DND-41 (cell line): ENCODE measurements at regions not wholly inside any gene's neighbourhood (a gene's known extent, or its start where the extent isn't known, plus 50 kb on each side); places are given as distances from the start of the nearest gene placed in this dataset.

Experiments
- ATAC-seq: fragments of 200-7000 bp; cut with Tn5 transposase; 3 replicates; pipeline ENCODE4 v1.9.1; 2021; ENCODE audit warnings: low read depth; ENCODE audit not compliant: insufficient read depth
- DNase-seq: peaks from one replicate; pipeline ENCODE4 v3.0.0-alpha.2; 2020
- H2AFZ ChIP-seq: 2 replicates; pipeline ENCODE4 v1.6.0; 2012; ENCODE audit warnings: low read depth, low read length
- H3K27ac ChIP-seq: 2 replicates; pipeline ENCODE4 v1.5.1; 2012; ENCODE audit warnings: low read length, inconsistent platforms
- H3K27me3 ChIP-seq: fragments of 200-600 bp; sonication (generic); 2 replicates; pipeline ENCODE4 v1.6.0; 2012; ENCODE audit warnings: low read length, mild to moderate bottlenecking, inconsistent platforms; ENCODE audit not compliant: insufficient read depth, poor library complexity
- H3K36me3 ChIP-seq: 2 replicates; pipeline ENCODE4 v1.5.1; 2012; ENCODE audit warnings: low read length, inconsistent platforms; ENCODE audit not compliant: insufficient read depth
- H3K4me1 ChIP-seq: 2 replicates; pipeline ENCODE4 v1.5.1; 2012; ENCODE audit warnings: mild to moderate bottlenecking, low read length; ENCODE audit not compliant: insufficient read depth
- H3K4me2 ChIP-seq: 2 replicates; pipeline ENCODE4 v1.6.0; 2012; ENCODE audit warnings: mild to moderate bottlenecking, moderate library complexity, low read length, inconsistent platforms; ENCODE audit not compliant: insufficient read depth
- H3K4me3 ChIP-seq, 2 experiments: fragments of 200-600 bp in 1 of 2; shearing (Covaris generic) in 1 of 2; 2 replicates each; pipeline ENCODE4 v1.5.1; 2012 to 2016; ENCODE audit warnings: inconsistent platforms in 2 of 2, low read length in 2 of 2, mild to moderate bottlenecking in 2 of 2, low read depth in 1 of 2, moderate library complexity in 1 of 2
- H3K79me2 ChIP-seq: 2 replicates; pipeline ENCODE4 v1.6.0; 2012; ENCODE audit warnings: low read length, inconsistent platforms; ENCODE audit not compliant: insufficient read depth
- H3K9ac ChIP-seq: 2 replicates; pipeline ENCODE4 v1.6.0; 2012; ENCODE audit warnings: low read depth, mild to moderate bottlenecking, inconsistent platforms, low read length, moderate library complexity
- H3K9me3 ChIP-seq: 2 replicates; pipeline ENCODE4 v1.5.1; 2012; ENCODE audit warnings: low read length, moderate library complexity, mild to moderate bottlenecking, inconsistent platforms; ENCODE audit not compliant: insufficient read depth, severe bottlenecking
- H4K20me1 ChIP-seq: 2 replicates; pipeline ENCODE4 v1.6.0; 2012; ENCODE audit warnings: low read length; ENCODE audit not compliant: insufficient read depth
- CTCF ChIP-seq: IDR thresholded peaks from 2 replicates; pipeline ENCODE4 v1.5.1; 2012; ENCODE audit warnings: borderline replicate concordance, low read length, moderate library complexity, mild to moderate bottlenecking; ENCODE audit not compliant: poor library complexity, severe bottlenecking; ENCODE audit errors: extremely low read depth
- EZH2 ChIP-seq: IDR thresholded peaks from 3 replicates; pipeline ENCODE4 v1.6.1; 2012; ENCODE audit warnings: borderline replicate concordance, low read depth, mild to moderate bottlenecking, moderate library complexity, low read length, inconsistent platforms; ENCODE audit not compliant: severe bottlenecking

- TF ChIP-seq EZH2 (no peak), CTCF (no peak)
- no peaks in the 10 kb centered on the region for H3K79me2 ChIP-seq
- no peaks in the 10 kb centered on the region for H3K9me3 ChIP-seq
- H2AFZ ChIP-seq: no peak overlapping the region
- H3K4me1 ChIP-seq: no peaks in the 10 kb centered on the region
- ATAC-seq: no peak
- no peaks in the 10 kb centered on the region for H4K20me1 ChIP-seq
- no peak overlapping the region for H3K27ac ChIP-seq
- DNase-seq: no peak
- H3K36me3 ChIP-seq: no peaks in the 10 kb centered on the region
- no peak overlapping the region for H3K9ac ChIP-seq
- no peaks in the 10 kb centered on the region for H3K27me3 ChIP-seq
- no peak overlapping the region for H3K4me2 ChIP-seq
- H3K4me3 ChIP-seq: no peak overlapping the region
Measured at GRCh38 chr9:87112656-87113055, 165.3 kb upstream of the GAS1 start.

- Histone ChIP-seq H3K9ac (no peak overlapping the region), H4K20me1 (no peaks in the 10 kb centered on the region), H3K27me3 (no peaks in the 10 kb centered on the region), H3K4me3 (no peak overlapping the region), H3K79me2 (no peaks in the 10 kb centered on the region), H3K27ac (no peak overlapping the region), H3K36me3 (no peaks in the 10 kb centered on the region), H3K9me3 (no peaks in the 10 kb centered on the region), H3K4me1 (no peaks in the 10 kb centered on the region), H3K4me2 (no peak overlapping the region), H2AFZ (no peak overlapping the region)
- ATAC-seq (no peak), DNase-seq (no peak)
- TF ChIP-seq EZH2 (no peak), CTCF (no peak)
Measured at GRCh38 chr9:87113874-87114273, 166.6 kb upstream of the GAS1 start.

- Histone ChIP-seq H3K9me3 (no peaks in the 10 kb centered on the region), H4K20me1 (no peaks in the 10 kb centered on the region), H3K9ac (no peak overlapping the region), H2AFZ (no peak overlapping the region), H3K4me3 (no peak overlapping the region), H3K4me1 (no peaks in the 10 kb centered on the region), H3K27ac (no peak overlapping the region), H3K36me3 (no peaks in the 10 kb centered on the region), H3K79me2 (no peaks in the 10 kb centered on the region), H3K27me3 (no peaks in the 10 kb centered on the region), H3K4me2 (no peak overlapping the region)
- no peak for TF ChIP-seq CTCF
- TF ChIP-seq EZH2: no peak
- ATAC-seq (no peak), DNase-seq (no peak)
Measured at GRCh38 chr9:87115785-87116184, 168.5 kb upstream of the GAS1 start.

- Histone ChIP-seq H3K4me2 (no peak overlapping the region), H3K4me1 (no peaks in the 10 kb centered on the region), H3K27me3 (no peaks in the 10 kb centered on the region), H3K27ac (no peak overlapping the region), H4K20me1 (no peaks in the 10 kb centered on the region), H3K9ac (no peak overlapping the region), H3K4me3 (no peak overlapping the region), H2AFZ (no peak overlapping the region), H3K9me3 (no peaks in the 10 kb centered on the region), H3K79me2 (no peaks in the 10 kb centered on the region), H3K36me3 (no peaks in the 10 kb centered on the region)
- ATAC-seq: no peak
- DNase-seq: no peak
- TF ChIP-seq EZH2 (no peak), CTCF (no peak)
Measured at GRCh38 chr9:87116492-87116891, 169.2 kb upstream of the GAS1 start.
